ENCODE measurements at regions not wholly inside any gene's neighbourhood (a gene's known extent, or its start where the extent isn't known, plus 50 kb on each side); places are given as distances from the start of the nearest gene placed in this dataset.

DNA sequence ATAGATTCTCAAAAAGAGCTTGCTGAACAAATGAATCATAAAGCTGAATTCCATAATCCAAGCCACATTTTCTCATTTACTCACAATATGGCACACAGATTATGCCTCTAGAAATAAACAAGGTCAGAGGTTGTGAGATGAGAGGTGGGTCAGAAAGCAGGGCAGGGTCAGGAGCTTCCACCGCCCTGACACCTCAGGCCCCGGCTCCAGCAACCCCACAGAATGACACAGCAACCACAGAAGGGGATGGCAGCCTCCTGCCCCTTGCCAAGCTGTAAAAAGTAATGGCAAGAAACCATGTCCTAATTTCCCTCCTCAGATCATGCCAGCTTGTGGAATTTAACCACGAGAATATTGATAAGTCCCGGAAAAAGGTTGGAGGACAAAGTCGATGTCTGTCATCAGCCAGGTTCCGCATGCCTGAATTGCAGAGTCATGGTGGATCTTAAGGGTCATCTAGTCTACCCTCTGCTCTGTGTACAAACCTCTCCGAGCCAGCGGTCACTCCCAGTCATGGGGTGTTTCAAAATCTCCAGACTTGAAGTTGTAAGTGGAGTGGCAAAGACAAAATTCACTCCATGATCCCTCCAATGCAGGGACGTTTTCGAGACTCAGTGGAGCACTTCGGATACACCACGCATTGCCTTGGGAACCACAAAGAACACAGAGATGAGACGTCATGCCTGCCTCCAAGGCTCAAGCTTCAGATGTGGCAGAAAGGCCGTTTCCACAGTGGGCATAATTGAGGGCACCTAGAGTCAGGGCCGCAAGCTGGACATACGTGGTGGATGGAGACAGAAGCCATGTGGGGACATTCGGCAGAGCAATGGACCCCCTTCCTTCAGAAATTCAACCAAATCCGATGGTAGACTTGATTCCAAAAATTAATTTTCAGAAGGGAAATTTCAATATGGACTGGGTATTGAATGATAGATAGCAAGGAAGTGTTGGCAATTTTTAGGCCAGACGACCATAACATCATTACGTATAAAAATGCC lies 254.0 kb downstream of the TOMM20 start (continued):
- TF ChIP-seq, protein P1, sequence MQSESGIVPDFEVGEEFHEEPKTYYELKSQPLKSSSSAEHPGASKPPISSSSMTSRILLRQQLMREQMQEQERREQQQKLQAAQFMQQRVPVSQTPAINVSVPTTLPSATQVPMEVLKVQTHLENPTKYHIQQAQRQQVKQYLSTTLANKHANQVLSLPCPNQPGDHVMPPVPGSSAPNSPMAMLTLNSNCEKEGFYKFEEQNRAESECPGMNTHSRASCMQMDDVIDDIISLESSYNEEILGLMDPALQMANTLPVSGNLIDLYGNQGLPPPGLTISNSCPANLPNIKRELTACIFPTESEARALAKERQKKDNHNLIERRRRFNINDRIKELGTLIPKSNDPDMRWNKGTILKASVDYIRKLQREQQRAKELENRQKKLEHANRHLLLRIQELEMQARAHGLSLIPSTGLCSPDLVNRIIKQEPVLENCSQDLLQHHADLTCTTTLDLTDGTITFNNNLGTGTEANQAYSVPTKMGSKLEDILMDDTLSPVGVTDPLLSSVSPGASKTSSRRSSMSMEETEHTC (IDR thresholded peaks at IDR 0.05) = peak; percentile 55; the same call in 1 of the 2 replicates
- TF ChIP-seq ZNF695 (CRISPR knock-in tag; IDR thresholded peaks at IDR 0.05) (peak; percentile 76), NONO (IDR thresholded peaks at IDR 0.05; ENCODE audit: low read depth in 2 of 2, low read length in 1 of 2) (no peak), KAT2B (IDR thresholded peaks at IDR 0.05; ENCODE audit: low read depth, low read length) (no peak), GABPA (tag; conservative IDR thresholded peaks at IDR 0.05; ENCODE audit: low read depth) (no peak; the same call in 1 of the 2 replicates), ARHGAP35 (IDR thresholded peaks at IDR 0.05; ENCODE audit: partially characterized antibody) (no peak), GABPB1 (CRISPR knock-in tag; IDR thresholded peaks at IDR 0.05) (no peak), NCOA6 (IDR thresholded peaks at IDR 0.05) (no peak), PTRF (tag; IDR thresholded peaks at IDR 0.05) (peak; percentile 68), SIN3A (IDR thresholded peaks at IDR 0.05; ENCODE audit: borderline replicate concordance in 2 of 2, control insufficient read depth in 1 of 2, low read depth in 2 of 2, low read length in 2 of 2) (no peak), CBFA2T2 (conservative IDR thresholded peaks at IDR 0.05) (peak; percentile 39; the same call in 1 of the 2 replicates), SP1 (CRISPR knock-in tag; IDR thresholded peaks at IDR 0.05) (no peak; the same call in 1 of the 2 replicates)
- TF ChIP-seq, protein P2, sequence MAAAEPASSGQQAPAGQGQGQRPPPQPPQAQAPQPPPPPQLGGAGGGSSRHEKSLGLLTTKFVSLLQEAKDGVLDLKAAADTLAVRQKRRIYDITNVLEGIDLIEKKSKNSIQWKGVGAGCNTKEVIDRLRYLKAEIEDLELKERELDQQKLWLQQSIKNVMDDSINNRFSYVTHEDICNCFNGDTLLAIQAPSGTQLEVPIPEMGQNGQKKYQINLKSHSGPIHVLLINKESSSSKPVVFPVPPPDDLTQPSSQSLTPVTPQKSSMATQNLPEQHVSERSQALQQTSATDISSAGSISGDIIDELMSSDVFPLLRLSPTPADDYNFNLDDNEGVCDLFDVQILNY (CRISPR knock-in tag; IDR thresholded peaks at IDR 0.05) = no peak
- TF ChIP-seq, protein P3, sequence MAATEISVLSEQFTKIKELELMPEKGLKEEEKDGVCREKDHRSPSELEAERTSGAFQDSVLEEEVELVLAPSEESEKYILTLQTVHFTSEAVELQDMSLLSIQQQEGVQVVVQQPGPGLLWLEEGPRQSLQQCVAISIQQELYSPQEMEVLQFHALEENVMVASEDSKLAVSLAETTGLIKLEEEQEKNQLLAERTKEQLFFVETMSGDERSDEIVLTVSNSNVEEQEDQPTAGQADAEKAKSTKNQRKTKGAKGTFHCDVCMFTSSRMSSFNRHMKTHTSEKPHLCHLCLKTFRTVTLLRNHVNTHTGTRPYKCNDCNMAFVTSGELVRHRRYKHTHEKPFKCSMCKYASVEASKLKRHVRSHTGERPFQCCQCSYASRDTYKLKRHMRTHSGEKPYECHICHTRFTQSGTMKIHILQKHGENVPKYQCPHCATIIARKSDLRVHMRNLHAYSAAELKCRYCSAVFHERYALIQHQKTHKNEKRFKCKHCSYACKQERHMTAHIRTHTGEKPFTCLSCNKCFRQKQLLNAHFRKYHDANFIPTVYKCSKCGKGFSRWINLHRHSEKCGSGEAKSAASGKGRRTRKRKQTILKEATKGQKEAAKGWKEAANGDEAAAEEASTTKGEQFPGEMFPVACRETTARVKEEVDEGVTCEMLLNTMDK (IDR thresholded peaks at IDR 0.05; ENCODE audit: borderline replicate concordance, insufficient read depth, low read depth, low read length, poor library complexity, severe bottlenecking) = no peak
- TF ChIP-seq, protein P4, sequence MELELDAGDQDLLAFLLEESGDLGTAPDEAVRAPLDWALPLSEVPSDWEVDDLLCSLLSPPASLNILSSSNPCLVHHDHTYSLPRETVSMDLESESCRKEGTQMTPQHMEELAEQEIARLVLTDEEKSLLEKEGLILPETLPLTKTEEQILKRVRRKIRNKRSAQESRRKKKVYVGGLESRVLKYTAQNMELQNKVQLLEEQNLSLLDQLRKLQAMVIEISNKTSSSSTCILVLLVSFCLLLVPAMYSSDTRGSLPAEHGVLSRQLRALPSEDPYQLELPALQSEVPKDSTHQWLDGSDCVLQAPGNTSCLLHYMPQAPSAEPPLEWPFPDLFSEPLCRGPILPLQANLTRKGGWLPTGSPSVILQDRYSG (tag; conservative IDR thresholded peaks at IDR 0.05; ENCODE audit: low read depth) = peak; percentile 95
- TF ChIP-seq, protein P5, sequence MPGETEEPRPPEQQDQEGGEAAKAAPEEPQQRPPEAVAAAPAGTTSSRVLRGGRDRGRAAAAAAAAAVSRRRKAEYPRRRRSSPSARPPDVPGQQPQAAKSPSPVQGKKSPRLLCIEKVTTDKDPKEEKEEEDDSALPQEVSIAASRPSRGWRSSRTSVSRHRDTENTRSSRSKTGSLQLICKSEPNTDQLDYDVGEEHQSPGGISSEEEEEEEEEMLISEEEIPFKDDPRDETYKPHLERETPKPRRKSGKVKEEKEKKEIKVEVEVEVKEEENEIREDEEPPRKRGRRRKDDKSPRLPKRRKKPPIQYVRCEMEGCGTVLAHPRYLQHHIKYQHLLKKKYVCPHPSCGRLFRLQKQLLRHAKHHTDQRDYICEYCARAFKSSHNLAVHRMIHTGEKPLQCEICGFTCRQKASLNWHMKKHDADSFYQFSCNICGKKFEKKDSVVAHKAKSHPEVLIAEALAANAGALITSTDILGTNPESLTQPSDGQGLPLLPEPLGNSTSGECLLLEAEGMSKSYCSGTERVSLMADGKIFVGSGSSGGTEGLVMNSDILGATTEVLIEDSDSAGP (CRISPR knock-in tag; IDR thresholded peaks at IDR 0.05) = no peak

Measured in K562 (cell line).